SK-N-MC (cell line): ENCODE measurements at regions not wholly inside any gene's neighbourhood (a gene's known extent, or its start where the extent isn't known, plus 50 kb on each side); places are given as distances from the start of the nearest gene placed in this dataset.

Experiments
- DNase-seq: peaks from one replicate; pipeline ENCODE4 v3.0.0-alpha.2; 2011; ENCODE audit warnings: low read depth, low spot score
- H3K27ac ChIP-seq: fragments of 200-600 bp; sonication (generic); 2 replicates; pipeline ENCODE4 v1.5.1; 2016; ENCODE audit warnings: mixed run types
- H3K36me3 ChIP-seq: fragments of 200-600 bp; sonication (generic); 2 replicates; pipeline ENCODE4 v1.6.1; 2017; ENCODE audit warnings: antibody characterized with exemption, low read length, mixed read lengths; ENCODE audit not compliant: insufficient read depth
- H3K4me3 ChIP-seq: fragments of 200-600 bp; sonication (generic); 2 replicates; pipeline ENCODE4 v1.5.1; 2016
- H3K9ac ChIP-seq: fragments of 200-600 bp; sonication (generic); 2 replicates; pipeline ENCODE4 v1.8.0; 2017; ENCODE audit warnings: mixed run types, mixed read lengths; ENCODE audit not compliant: insufficient read length
- H3K9me3 ChIP-seq: fragments of 200-600 bp; sonication (generic); 2 replicates; pipeline ENCODE4 v1.6.1; 2017; ENCODE audit warnings: low read depth, mild to moderate bottlenecking, antibody characterized with exemption, low read length, moderate library complexity, mixed read lengths
- EZH2 ChIP-seq: fragments of 200-600 bp; sonication (generic); IDR thresholded peaks from one replicate; pipeline ENCODE4 v1.6.1; 2017; ENCODE audit warnings: antibody characterized with exemption
- FOXP2 ChIP-seq: optimal IDR thresholded peaks from 2 replicates; pipeline ENCODE3; 2011; ENCODE audit warnings: mild to moderate bottlenecking, moderate library complexity; ENCODE audit not compliant: insufficient read depth; ENCODE audit errors: extremely low read length, control extremely low read depth
- POLR2AphosphoS5 ChIP-seq: IDR thresholded peaks from 2 replicates; pipeline ENCODE4 v1.6.1; 2012; ENCODE audit warnings: mild to moderate bottlenecking, low read depth, low read length, borderline replicate concordance

DNA sequence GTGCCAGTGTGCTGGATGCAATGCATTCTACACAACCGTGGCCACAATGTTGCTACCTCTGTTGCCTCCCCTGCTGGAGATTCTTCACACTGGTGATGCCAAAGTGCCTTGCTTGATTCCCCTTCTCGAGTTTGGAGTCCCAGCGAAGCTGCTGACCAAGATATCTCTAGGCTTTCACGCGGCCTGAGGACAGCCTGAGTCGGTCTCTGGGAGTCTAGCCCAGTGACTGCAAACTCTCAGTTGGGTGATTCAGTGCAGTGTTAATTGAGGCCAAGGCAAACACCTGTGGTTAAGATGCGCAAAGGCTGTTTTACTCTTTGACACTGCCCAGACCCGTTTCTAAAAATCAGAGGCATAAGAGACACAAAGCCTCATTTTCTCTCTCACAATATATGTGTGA lies 434.4 kb downstream of the NR2F2 start:
- Histone ChIP-seq H3K36me3 (no peaks in the 10 kb centered on the region), H3K9ac (no peak overlapping the region), H3K4me3 (no peak overlapping the region), H3K9me3 (no peaks in the 10 kb centered on the region), H3K27ac (no peak overlapping the region)
- no peak for DNase-seq
- TF ChIP-seq EZH2, result no peak
- TF ChIP-seq FOXP2, result no peak
- TF ChIP-seq POLR2AphosphoS5, result no peak

- no peak overlapping the region for H3K27ac ChIP-seq
- DNase-seq, result no peak
- TF ChIP-seq POLR2AphosphoS5 (no peak), FOXP2 (no peak), EZH2 (no peak)
Measured at GRCh38 chr15:96766366-96766765, 435.9 kb downstream of the NR2F2 start.

GRCh38 chr15:96767703-96768434 lies 437.4 kb downstream of the NR2F2 start:
- Histone ChIP-seq H3K9ac (no peak overlapping the region), H3K4me3 (no peak overlapping the region)
- no peak for DNase-seq

More at GRCh38 chr15:96766366-96766765, 435.9 kb downstream of the NR2F2 start:
- Histone ChIP-seq H3K36me3 (no peaks in the 10 kb centered on the region), H3K4me3 (no peak overlapping the region), H3K9me3 (no peaks in the 10 kb centered on the region), H3K9ac (no peak overlapping the region)

GRCh38 chr15:96768435-96768789 lies 437.9 kb downstream of the NR2F2 start:
- no peak for DNase-seq
- H3K36me3 ChIP-seq, result no peaks in the 10 kb centered on the region

More at GRCh38 chr15:96767703-96768434, 437.4 kb downstream of the NR2F2 start:
- TF ChIP-seq EZH2 (no peak), POLR2AphosphoS5 (no peak), FOXP2 (no peak)
- H3K27ac ChIP-seq, result no peak overlapping the region
- H3K9me3 ChIP-seq, result no peaks in the 10 kb centered on the region
- no peaks in the 10 kb centered on the region for H3K36me3 ChIP-seq

GRCh38 chr15:96771035-96771434 lies 440.5 kb downstream of the NR2F2 start:
- no peak overlapping the region for H3K27ac ChIP-seq
- H3K4me3 ChIP-seq, result no peak overlapping the region
- TF ChIP-seq EZH2 (no peak), FOXP2 (no peak), POLR2AphosphoS5 (no peak)
- H3K9me3 ChIP-seq, result no peaks in the 10 kb centered on the region
- H3K36me3 ChIP-seq, result no peaks in the 10 kb centered on the region
- no peak for DNase-seq
- H3K9ac ChIP-seq, result no peak overlapping the region

More at GRCh38 chr15:96768435-96768789, 437.9 kb downstream of the NR2F2 start:
- Histone ChIP-seq H3K27ac (no peak overlapping the region), H3K4me3 (no peak overlapping the region), H3K9me3 (no peaks in the 10 kb centered on the region), H3K9ac (no peak overlapping the region)
- TF ChIP-seq EZH2 (no peak), POLR2AphosphoS5 (no peak), FOXP2 (no peak)

GRCh38 chr15:96774216-96774615 lies 443.7 kb downstream of the NR2F2 start:
- Histone ChIP-seq H3K36me3 (no peaks in the 10 kb centered on the region), H3K4me3 (no peak overlapping the region), H3K9ac (no peak overlapping the region), H3K9me3 (no peaks in the 10 kb centered on the region), H3K27ac (no peak overlapping the region)
- DNase-seq, result no peak
- TF ChIP-seq POLR2AphosphoS5, result no peak
- TF ChIP-seq EZH2, result no peak
- TF ChIP-seq FOXP2, result no peak

- Histone ChIP-seq H3K9ac (no peak overlapping the region), H3K9me3 (no peaks in the 10 kb centered on the region), H3K4me3 (no peak overlapping the region)
Measured at GRCh38 chr15:96783746-96784145, 453.2 kb downstream of the NR2F2 start.

GRCh38 chr15:96790004-96790403 lies 459.5 kb downstream of the NR2F2 start:
- Histone ChIP-seq H3K27ac (no peak overlapping the region), H3K36me3 (no peaks in the 10 kb centered on the region), H3K9me3 (no peaks in the 10 kb centered on the region), H3K4me3 (no peak overlapping the region), H3K9ac (no peak overlapping the region)
- no peak for DNase-seq
- TF ChIP-seq EZH2, result no peak
- no peak for TF ChIP-seq POLR2AphosphoS5
- TF ChIP-seq FOXP2, result no peak

More at GRCh38 chr15:96783746-96784145, 453.2 kb downstream of the NR2F2 start:
- Histone ChIP-seq H3K27ac (no peak overlapping the region), H3K36me3 (no peaks in the 10 kb centered on the region)
- no peak for DNase-seq
- TF ChIP-seq FOXP2 (no peak), EZH2 (no peak), POLR2AphosphoS5 (no peak)
